GM12878 (cell line): ENCODE measurements at regions not wholly inside any gene's neighbourhood (a gene's known extent, or its start where the extent isn't known, plus 50 kb on each side); places are given as distances from the start of the nearest gene placed in this dataset.

ENCODE experiments used
- ATAC-seq: fragments of 200-7000 bp; cut with Tn5 transposase; 3 replicates; pipeline ENCODE4 v1.9.1; 2020; ENCODE audit warnings: mild to moderate bottlenecking, moderate library complexity
- BruUV-seq: library from RNA; stranded (reverse); fragments of 400-500 nt; replicated peaks from 2 replicates; lab custom pipeline; 2021; lab: Mats Ljungman, UMichigan
- CTCF ChIA-PET: fragments of 300-600 bp; sonication (Branson Sonifier 250); formaldehyde crosslinking; extraction: SDS; loops from one replicate; lab custom pipeline; 2021; ENCODE audit warnings: inconsistent platforms; lab: Yijun Ruan, JAX
- POLR2A ChIA-PET: fragments of 350-600 bp; formaldehyde crosslinking; extraction: SDS; loops from one replicate; lab custom pipeline; 2021; ENCODE audit warnings: inconsistent platforms; lab: Charles Lee
- RAD21 ChIA-PET: fragments of 300-600 bp; sonication (Branson Sonifier 250); formaldehyde crosslinking; loops from one replicate; lab custom pipeline; 2023; ENCODE audit warnings: antibody characterized with exemption; ENCODE audit not compliant: unreplicated experiment; lab: Charles Lee
- SMC1A ChIA-PET: fragments of 300-600 bp; sonication (Branson Sonifier 250); formaldehyde crosslinking; loops from one replicate; lab custom pipeline; 2023; ENCODE audit not compliant: unreplicated experiment, uncharacterized antibody; lab: Charles Lee
- DNase-seq: peaks from one replicate; pipeline ENCODE4 v3.0.0-alpha.2; 2011; ENCODE audit warnings: low read depth, low spot score
- FAIRE-seq: peaks from 3 replicates; lab custom pipeline; 2011; peaks lifted over from hg19 to GRCh38; lab: Jason Lieb, UNC
- H2AFZ ChIP-seq: 2 replicates; pipeline ENCODE4 v1.6.0; 2011; ENCODE audit warnings: low read depth, low read length, control low read depth; ENCODE audit not compliant: control insufficient read depth
- H3K27ac ChIP-seq: 2 replicates; pipeline ENCODE4 v1.5.1; 2011; ENCODE audit warnings: control low read depth; ENCODE audit not compliant: control insufficient read depth, insufficient read depth
- H3K27me3 ChIP-seq, 2 experiments: replicated peaks in 1 of 2; 2 replicates each; pipeline versions ENCODE4 v1.6.0 to v1.6.1; 2011; ENCODE audit warnings: low read length in 1 of 2; ENCODE audit not compliant: control insufficient read depth in 2 of 2, insufficient read depth in 2 of 2
- H3K36me3 ChIP-seq, 2 experiments: 2 replicates each; pipeline ENCODE4 v1.5.1; 2011; ENCODE audit warnings: low read length in 1 of 2; ENCODE audit not compliant: control insufficient read depth in 2 of 2, insufficient read depth in 2 of 2
- H3K4me1 ChIP-seq: 2 replicates; pipeline ENCODE4 v1.6.1; 2011; ENCODE audit warnings: mild to moderate bottlenecking, low read length, moderate library complexity, mixed read lengths; ENCODE audit not compliant: control insufficient read depth, insufficient read depth
- H3K4me2 ChIP-seq: 2 replicates; pipeline ENCODE4 v1.6.0; 2011; ENCODE audit warnings: control low read depth; ENCODE audit not compliant: control insufficient read depth, insufficient read depth
- H3K4me3 ChIP-seq: fragments of 200-600 bp; sonication (generic); 2 replicates; pipeline ENCODE4 v1.5.1; 2016
- H3K79me2 ChIP-seq: 2 replicates; pipeline ENCODE4 v1.6.0; 2011; ENCODE audit warnings: low read length; ENCODE audit not compliant: control insufficient read depth, insufficient read depth
- H3K9ac ChIP-seq: 2 replicates; pipeline ENCODE4 v1.8.0; 2011; ENCODE audit warnings: low read length, control low read depth, mixed read lengths; ENCODE audit not compliant: control insufficient read depth, insufficient read depth
- H3K9me3 ChIP-seq: replicated peaks from 3 replicates; pipeline ENCODE4 v1.5.1; 2011; ENCODE audit warnings: mild to moderate bottlenecking, low read length; ENCODE audit not compliant: control insufficient read depth, insufficient read depth
- H4K20me1 ChIP-seq: 2 replicates; pipeline ENCODE4 v1.6.0; 2011; ENCODE audit not compliant: control insufficient read depth, insufficient read depth
- CBFB ChIP-seq: IDR thresholded peaks from 2 replicates; pipeline ENCODE4 v1.6.1; 2016; ENCODE audit warnings: antibody characterized with exemption, low read depth
- LARP7 ChIP-seq: fragments of 450-650 bp; IDR thresholded peaks from 2 replicates; pipeline ENCODE4 v1.6.1; 2017; ENCODE audit warnings: mild to moderate bottlenecking
- MTA3 ChIP-seq: IDR thresholded peaks from 2 replicates; pipeline ENCODE4 v1.6.1; 2012; ENCODE audit warnings: low read length, inconsistent platforms, borderline replicate concordance
- STAT3 ChIP-seq: IDR thresholded peaks from 2 replicates; pipeline ENCODE4 v1.6.1; 2011; ENCODE audit warnings: low read depth, low read length, improper control_type of control experiment
- TAF1 ChIP-seq: IDR thresholded peaks from 2 replicates; pipeline ENCODE4 v1.6.1; 2011; ENCODE audit warnings: mild to moderate bottlenecking, low read depth, low read length, borderline replicate concordance
- ZNF592 ChIP-seq: fragments of 450-650 bp; IDR thresholded peaks from 2 replicates; pipeline ENCODE4 v1.6.1; 2017; ENCODE audit warnings: mild to moderate bottlenecking, moderate library complexity
- WGBS: methylation state at CpG from one replicate; pipeline ENCODE4 v1.1.6; 2016; ENCODE audit warnings: low lambda C conversion rate; ENCODE audit not compliant: insufficient replicate concordance, insufficient coverage; ENCODE audit errors: missing lambda C conversion rate; 5-methylcytosine and 5-hydroxymethylcytosine counted together
- in situ Hi-C: fragments of 300-500 bp; cut with MboI; formaldehyde crosslinking; loops from 9 replicates; pipeline ENCODE4 v1.14.3; 2018; ENCODE audit warnings: mixed read lengths
- intact Hi-C: fragments of 100-400 bp; cut with micrococcal nuclease; formaldehyde crosslinking; loops from one replicate; pipeline ENCODE4 v1.14.2; 2022; ENCODE audit not compliant: unreplicated experiment

DNA sequence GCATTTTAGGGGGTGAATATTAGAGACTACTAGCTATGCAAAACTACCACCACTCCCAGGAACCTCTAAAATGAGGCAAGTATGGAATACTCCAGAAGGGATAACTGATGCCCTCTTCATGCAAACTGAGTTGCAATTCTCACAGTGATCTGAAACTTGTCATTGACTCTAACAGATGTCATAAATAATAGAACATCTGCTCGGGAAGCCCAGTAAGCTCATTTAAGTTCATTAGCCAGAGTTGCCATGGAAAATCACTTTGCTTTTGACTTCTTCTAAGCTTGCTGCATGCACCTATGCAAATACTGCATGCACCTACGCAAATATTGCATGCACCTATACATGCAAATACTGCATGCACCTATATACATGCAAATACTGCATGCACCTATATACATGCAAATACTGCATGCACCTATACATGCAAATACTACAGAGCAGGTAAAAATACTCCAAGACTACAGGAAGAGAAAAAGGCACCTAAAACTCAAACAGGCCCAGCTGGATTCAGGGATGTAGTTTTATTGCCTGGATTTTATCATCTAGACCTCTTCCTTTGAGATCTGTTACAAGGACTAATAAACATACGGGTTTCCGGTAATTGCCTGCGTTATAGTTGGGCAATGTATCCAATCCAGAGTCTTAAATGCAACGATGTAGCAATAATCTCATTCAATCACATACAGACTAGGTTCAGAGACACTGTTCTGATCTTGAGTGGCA lies 1061.1 kb upstream of the AUTS2 start:
- Histone ChIP-seq H3K9ac (no peak overlapping the region), H3K79me2 (no peaks in the 10 kb centered on the region), H3K4me1 (no peaks in the 10 kb centered on the region), H3K9me3 (no peaks in the 10 kb centered on the region; the same call in 2 of the 3 replicates), H3K4me3 (no peak overlapping the region), H3K27me3 (no peaks in the 10 kb centered on the region), H2AFZ (no peak overlapping the region), H3K36me3 (no peaks in the 10 kb centered on the region), H3K27ac (no peak overlapping the region), H4K20me1 (no peaks in the 10 kb centered on the region), H3K4me2 (no peak overlapping the region)
- CTCF ChIA-PET = no interaction called here
- RAD21 ChIA-PET = no interaction called here
- SMC1A ChIA-PET = interaction anchor here (0.7 kb wide), 1 partner anchor 36 kb away, joined by 3 read pairs; no protein-coding TSS in a partner anchor
- ATAC-seq (no peak), FAIRE-seq (no peak), DNase-seq (no peak)
- no TSS peak for BruUV-seq
- intact Hi-C loops = no loop called here
- in situ Hi-C loops = no loop called here
- POLR2A ChIA-PET = no interaction called here
- WGBS = 19% methylated on average over 6 of the region's 6 CpGs
- TF ChIP-seq MTA3 = no peak
- no peak for TF ChIP-seq LARP7
- TF ChIP-seq CBFB = no peak
- no peak for TF ChIP-seq ZNF592
- TF ChIP-seq STAT3 = no peak
- TF ChIP-seq TAF1 = no peak
